H9 (cell line): ENCODE measurements at regions not wholly inside any gene's neighbourhood (a gene's known extent, or its start where the extent isn't known, plus 50 kb on each side); places are given as distances from the start of the nearest gene placed in this dataset.

Source experiments
- DNase-seq: peaks from one replicate; pipeline ENCODE4 v3.0.0-alpha.2; 2017
- H2AFZ ChIP-seq: one replicate; pipeline ENCODE4 v1.6.1; 2013; ENCODE audit warnings: mild to moderate bottlenecking, low read length, control low read depth, moderate library complexity
- H2AK5ac ChIP-seq: 2 replicates; pipeline ENCODE4 v1.6.1; 2013; ENCODE audit warnings: low read length, control low read depth, mixed read lengths; ENCODE audit not compliant: insufficient read length
- H2BK120ac ChIP-seq: one replicate; pipeline ENCODE4 v1.6.1; 2013; ENCODE audit warnings: low read depth, mild to moderate bottlenecking, low read length, control low read depth, inconsistent platforms; ENCODE audit not compliant: poor library complexity, severe bottlenecking
- H2BK12ac ChIP-seq: 2 replicates; pipeline ENCODE4 v1.6.1; 2013; ENCODE audit warnings: low read length, control low read depth, mixed read lengths, low read depth; ENCODE audit not compliant: insufficient read length
- H2BK15ac ChIP-seq: 2 replicates; pipeline ENCODE4 v1.6.1; 2013; ENCODE audit warnings: low read depth, low read length, control low read depth
- H2BK20ac ChIP-seq: one replicate; pipeline ENCODE4 v1.6.1; 2013; ENCODE audit warnings: low read depth, mild to moderate bottlenecking, low read length, control low read depth, inconsistent platforms; ENCODE audit not compliant: poor library complexity, severe bottlenecking
- H2BK5ac ChIP-seq: 2 replicates; pipeline ENCODE4 v1.6.1; 2013; ENCODE audit warnings: low read length, control low read depth, mixed read lengths; ENCODE audit not compliant: insufficient read length
- H3K14ac ChIP-seq: 2 replicates; pipeline ENCODE4 v1.6.1; 2013; ENCODE audit warnings: low read length, control low read depth; ENCODE audit not compliant: insufficient read depth
- H3K18ac ChIP-seq: 2 replicates; pipeline ENCODE4 v1.6.1; 2013; ENCODE audit warnings: low read depth, mild to moderate bottlenecking, mixed read lengths, low read length, control low read depth; ENCODE audit not compliant: insufficient read length
- H3K23ac ChIP-seq: 2 replicates; pipeline ENCODE4 v1.6.1; 2013; ENCODE audit warnings: low read length, control low read depth, mixed read lengths, low read depth; ENCODE audit not compliant: insufficient read length
- H3K23me2 ChIP-seq: 2 replicates; pipeline ENCODE4 v1.6.1; 2013; ENCODE audit warnings: low read depth, mild to moderate bottlenecking, mixed read lengths, low read length, control low read depth; ENCODE audit not compliant: insufficient read length, poor library complexity, severe bottlenecking
- H3K27ac ChIP-seq: 2 replicates; pipeline ENCODE4 v1.5.1; 2013; ENCODE audit warnings: low read length, control low read depth, mixed read lengths, low read depth; ENCODE audit not compliant: insufficient read length
- H3K27me3 ChIP-seq: 2 replicates; pipeline ENCODE4 v1.6.1; 2013; ENCODE audit warnings: low read length, control low read depth, inconsistent platforms; ENCODE audit not compliant: insufficient read depth
- H3K4ac ChIP-seq: 2 replicates; pipeline ENCODE4 v1.6.1; 2013; ENCODE audit warnings: low read depth, mild to moderate bottlenecking, control low read depth, inconsistent platforms, low read length, moderate library complexity
- H3K4me1 ChIP-seq: 2 replicates; pipeline ENCODE4 v1.6.1; 2013; ENCODE audit warnings: low read length, control low read depth, inconsistent platforms; ENCODE audit not compliant: insufficient read depth
- H3K4me2 ChIP-seq: 2 replicates; pipeline ENCODE4 v1.6.1; 2013; ENCODE audit warnings: low read length, control low read depth, mixed read lengths; ENCODE audit not compliant: insufficient read length, insufficient read depth
- H3K56ac ChIP-seq: 2 replicates; pipeline ENCODE4 v1.6.1; 2013; ENCODE audit warnings: low read depth, mild to moderate bottlenecking, mixed read lengths, low read length, control low read depth; ENCODE audit not compliant: insufficient read length
- H3K79me1 ChIP-seq: 2 replicates; pipeline ENCODE4 v1.6.1; 2013; ENCODE audit warnings: low read depth, mild to moderate bottlenecking, moderate library complexity, low read length, control low read depth, inconsistent platforms; ENCODE audit not compliant: insufficient read depth, poor library complexity, severe bottlenecking
- H3K79me2 ChIP-seq: 2 replicates; pipeline ENCODE4 v1.6.1; 2013; ENCODE audit warnings: low read length, control low read depth, inconsistent platforms; ENCODE audit not compliant: insufficient read depth
- H3K9ac ChIP-seq: 2 replicates; pipeline ENCODE4 v1.6.1; 2013; ENCODE audit warnings: low read length, control low read depth, mixed read lengths; ENCODE audit not compliant: insufficient read length; ENCODE audit errors: extremely low read depth
- H3K9me3 ChIP-seq: one replicate; pipeline ENCODE4 v1.6.1; 2013; ENCODE audit warnings: low read depth, low read length, inconsistent platforms; ENCODE audit not compliant: control insufficient read depth
- H3T11ph ChIP-seq: one replicate; pipeline ENCODE4 v1.6.1; 2013; ENCODE audit warnings: mild to moderate bottlenecking, low read length, control low read depth, inconsistent platforms
- H4K20me1 ChIP-seq: one replicate; pipeline ENCODE4 v1.6.1; 2013; ENCODE audit not compliant: control insufficient read depth, insufficient read length, insufficient read depth
- H4K5ac ChIP-seq: 2 replicates; pipeline ENCODE4 v1.6.1; 2013; ENCODE audit warnings: low read depth, mild to moderate bottlenecking, mixed read lengths, low read length, control low read depth; ENCODE audit not compliant: insufficient read length
- H4K8ac ChIP-seq: replicated peaks from 2 replicates; pipeline ENCODE4 v1.6.1; 2013; ENCODE audit warnings: low read length, control low read depth, mixed read lengths, low read depth; ENCODE audit not compliant: insufficient read length
- H4K91ac ChIP-seq: 2 replicates; pipeline ENCODE4 v1.6.1; 2013; ENCODE audit warnings: low read depth, mild to moderate bottlenecking, moderate library complexity, mixed read lengths, low read length, control low read depth; ENCODE audit not compliant: insufficient read length
- H3K27ac Mint-ChIP-seq, 3 experiments: 2 replicates in 2 of 3; 3 replicates in 1 of 3; pipeline ENCODE4 v1.8.0; 2020 to 2021; ENCODE audit warnings: mixed read lengths in 3 of 3, mild to moderate bottlenecking in 1 of 3, moderate library complexity in 1 of 3
- H3K27me3 Mint-ChIP-seq: 2 replicates; pipeline ENCODE4 v1.8.0; 2021; ENCODE audit warnings: low read depth, mild to moderate bottlenecking, moderate library complexity, mixed read lengths
- H3K36me3 Mint-ChIP-seq, 3 experiments: 2 replicates in 2 of 3; 3 replicates in 1 of 3; pipeline ENCODE4 v1.8.0; 2020 to 2021; ENCODE audit warnings: low read depth in 3 of 3, mixed read lengths in 3 of 3; ENCODE audit not compliant: insufficient read depth in 1 of 3
- H3K4me1 Mint-ChIP-seq, 2 experiments: 2 replicates each; pipeline ENCODE4 v1.8.0; 2020; ENCODE audit warnings: mixed read lengths in 2 of 2
- H3K4me3 Mint-ChIP-seq, 2 experiments: 2 replicates in 1 of 2; 3 replicates in 1 of 2; pipeline ENCODE4 v1.8.0; 2020 to 2021; ENCODE audit warnings: mild to moderate bottlenecking in 2 of 2, mixed read lengths in 2 of 2, moderate library complexity in 1 of 2
- H3K9me3 Mint-ChIP-seq, 2 experiments: 2 replicates in 1 of 2; 3 replicates in 1 of 2; pipeline ENCODE4 v1.8.0; 2020; ENCODE audit warnings: mild to moderate bottlenecking in 2 of 2, mixed read lengths in 2 of 2, moderate library complexity in 1 of 2
- CTCF ChIP-seq: fragments of 200-600 bp; sonication (generic); conservative IDR thresholded peaks from 3 replicates; pipeline ENCODE4 v1.8.0; 2021; ENCODE audit warnings: antibody characterized with exemption, mild to moderate bottlenecking
- WGBS: extraction: QIAGEN DNeasy Blood & Tissue Kit; methylation state at CpG from one replicate; pipeline ENCODE4 v1.1.7; 2013; ENCODE audit warnings: missing lambda C conversion rate, low lambda C conversion rate, mixed read lengths; ENCODE audit not compliant: insufficient read length; ENCODE audit errors: extremely low coverage; 5-methylcytosine and 5-hydroxymethylcytosine counted together

GRCh38 chr3:180294282-180295027 is 257.7 kb upstream of the PEX5L start:
- Histone ChIP-seq H3K4ac (no peak overlapping the region), H3K79me2 (no peaks in the 10 kb centered on the region), H3K4me1 (no peaks in the 10 kb centered on the region), H4K5ac (no peak overlapping the region), H3K23ac (no peak overlapping the region), H3K14ac (no peak overlapping the region), H2AK5ac (no peak overlapping the region), H3K27me3 (no peaks in the 10 kb centered on the region), H3K9me3 (no peaks in the 10 kb centered on the region), H4K91ac (no peak overlapping the region), H3K18ac (no peak overlapping the region), H4K20me1 (no peaks in the 10 kb centered on the region), H2BK120ac (no peak overlapping the region), H3K27ac (no peak overlapping the region), H2BK12ac (no peak overlapping the region), H3T11ph (no peak overlapping the region), H4K8ac (no peak overlapping the region), H3K4me2 (no peak overlapping the region), H3K23me2 (no peaks in the 10 kb centered on the region), H2BK20ac (no peak overlapping the region), H3K56ac (no peak overlapping the region), H2AFZ (no peak overlapping the region), H3K79me1 (no peaks in the 10 kb centered on the region), H2BK15ac (no peak overlapping the region), H3K9ac (no peak overlapping the region), H2BK5ac (no peak overlapping the region)
- H3K4me1 Mint-ChIP-seq: peaks cover 3 to 4% of the 10 kb centered on the region in 2 experiments
- H3K9me3 Mint-ChIP-seq: no peaks in the 10 kb centered on the region; a peak in 1 of 5 replicates
- no CpG with 5 or more reads among the region's 1 CpG for WGBS
- TF ChIP-seq CTCF: no peak
- H3K27ac Mint-ChIP-seq: no peak overlapping the region
- H3K4me3 Mint-ChIP-seq: no peak overlapping the region
- H3K36me3 Mint-ChIP-seq: no peaks in the 10 kb centered on the region
- no peaks in the 10 kb centered on the region for H3K27me3 Mint-ChIP-seq
- no peak for DNase-seq
